H1 (cell line): ENCODE measurements at regions not wholly inside any gene's neighbourhood (a gene's known extent, or its start where the extent isn't known, plus 50 kb on each side); places are given as distances from the start of the nearest gene placed in this dataset.

ENCODE experiments used
- CTBP2 ChIP-seq: IDR thresholded peaks from 2 replicates; pipeline ENCODE4 v1.7.0; 2011; ENCODE audit warnings: borderline replicate concordance, mild to moderate bottlenecking, moderate library complexity, mixed read lengths, low read length; ENCODE audit not compliant: insufficient read depth, insufficient read length
- CTCF ChIP-seq, 3 experiments: IDR thresholded peaks; 1 replicate in 2 of 3; 2 replicates in 1 of 3; pipeline versions ENCODE4 v1.5.1 to v1.6.1; 2011; ENCODE audit warnings: low read length in 3 of 3, mild to moderate bottlenecking in 3 of 3, inconsistent platforms in 2 of 3, low read depth in 1 of 3, moderate library complexity in 1 of 3; ENCODE audit not compliant: insufficient read depth in 1 of 3; ENCODE audit errors: control extremely low read depth in 1 of 3
- PHF8 ChIP-seq: fragments of 200-600 bp; sonication (generic); conservative IDR thresholded peaks from 2 replicates; pipeline ENCODE4 v1.7.1; 2012; ENCODE audit warnings: low read depth, mild to moderate bottlenecking, inconsistent platforms, low read length, moderate library complexity
- POLR2A ChIP-seq, 2 experiments: IDR thresholded peaks; 1 replicate in 1 of 2; 2 replicates in 1 of 2; pipeline ENCODE4 v1.6.1; 2011; ENCODE audit warnings: low read depth in 2 of 2, low read length in 2 of 2, mild to moderate bottlenecking in 2 of 2; ENCODE audit errors: control extremely low read depth in 1 of 2

GRCh38 chr18:1006965-1007364 is 102.3 kb downstream of the ADCYAP1 start:
- TF ChIP-seq POLR2A (IDR thresholded peaks at IDR 0.05; ENCODE audit: control extremely low read depth in 1 of 2, low read depth in 2 of 2, low read length in 2 of 2) (no peak), PHF8 (no peak), CTBP2 (no peak), CTCF (IDR thresholded peaks at IDR 0.05; ENCODE audit: control extremely low read depth in 1 of 3, insufficient read depth in 1 of 3, low read depth in 1 of 3, low read length in 3 of 3) (no peak)
